ENCODE measurements at regions not wholly inside any gene's neighbourhood (a gene's known extent, or its start where the extent isn't known, plus 50 kb on each side); places are given as distances from the start of the nearest gene placed in this dataset.

DNA sequence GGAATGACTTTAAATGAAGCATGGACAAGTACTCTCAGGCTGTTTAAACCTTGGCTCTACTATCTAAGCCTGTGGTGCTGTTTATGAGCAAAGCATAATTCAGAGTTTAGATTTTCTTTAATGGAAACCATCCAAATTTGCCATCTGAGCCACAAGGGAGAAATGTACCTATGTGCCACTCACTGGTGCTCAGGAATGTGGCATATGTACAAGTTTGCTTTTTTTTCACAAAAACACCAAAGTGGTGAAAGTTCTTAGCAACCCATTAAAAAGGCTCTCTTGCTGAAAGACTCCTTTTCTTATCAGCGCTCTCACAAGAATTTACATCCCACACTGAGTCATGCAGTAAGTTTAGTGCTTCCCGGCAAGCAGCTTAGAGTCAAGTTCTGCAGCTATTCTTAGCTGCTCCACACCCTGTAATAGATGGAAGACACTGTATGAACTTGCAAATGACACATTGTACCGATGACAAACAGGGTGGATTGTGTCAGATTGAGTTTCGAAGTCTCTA lies 57.3 kb upstream of the MLIP start:
- CTCF ChIA-PET, result interaction anchor here (1.5 kb wide), 1 partner anchor 68 kb away, joined by 6 read pairs; no protein-coding TSS in a partner anchor
- POLR2A ChIA-PET, result interaction anchor here (0.7 kb wide), 1 partner anchor 57 kb away, joined by 5 read pairs; the partner anchor contains the start of gene MLIP
- Histone ChIP-seq H3K4me3 (ENCODE audit: low read depth, low read length) (peak overlapping the region; percentile 12; the same call in 1 of the 2 replicates), H3K4me1 (ENCODE audit: control insufficient read depth, insufficient read depth, low read length) (peaks cover 3% of the 10 kb centered on the region; the same call in 1 of the 2 replicates), H3K9me3 (ENCODE audit: control insufficient read depth, insufficient read depth, low read depth, low read length) (no peaks in the 10 kb centered on the region), H3K27ac (ENCODE audit: extremely low read depth, low read depth, low read length) (no peak overlapping the region), H3K36me3 (ENCODE audit: control insufficient read depth in 2 of 2, insufficient read depth in 1 of 2, low read length in 2 of 2) (no peaks in the 10 kb centered on the region)
- TF ChIP-seq ZNF221 (tag by site-specific recombination; IDR thresholded peaks at IDR 0.05; ENCODE audit: borderline replicate concordance), result no peak
- TF ChIP-seq ZNF202 (tag by site-specific recombination; IDR thresholded peaks at IDR 0.05; ENCODE audit: borderline replicate concordance), result no peak
- no peak for TF ChIP-seq ZFHX2 (tag by site-specific recombination; conservative IDR thresholded peaks at IDR 0.05)
- TF ChIP-seq ZNF473 (tag by site-specific recombination; IDR thresholded peaks at IDR 0.05), result no peak
- no peak for TF ChIP-seq OVOL3 (tag by site-specific recombination; IDR thresholded peaks at IDR 0.05)
- no peak for TF ChIP-seq ZNF621 (tag by site-specific recombination; IDR thresholded peaks at IDR 0.05)
- TF ChIP-seq, protein P1, sequence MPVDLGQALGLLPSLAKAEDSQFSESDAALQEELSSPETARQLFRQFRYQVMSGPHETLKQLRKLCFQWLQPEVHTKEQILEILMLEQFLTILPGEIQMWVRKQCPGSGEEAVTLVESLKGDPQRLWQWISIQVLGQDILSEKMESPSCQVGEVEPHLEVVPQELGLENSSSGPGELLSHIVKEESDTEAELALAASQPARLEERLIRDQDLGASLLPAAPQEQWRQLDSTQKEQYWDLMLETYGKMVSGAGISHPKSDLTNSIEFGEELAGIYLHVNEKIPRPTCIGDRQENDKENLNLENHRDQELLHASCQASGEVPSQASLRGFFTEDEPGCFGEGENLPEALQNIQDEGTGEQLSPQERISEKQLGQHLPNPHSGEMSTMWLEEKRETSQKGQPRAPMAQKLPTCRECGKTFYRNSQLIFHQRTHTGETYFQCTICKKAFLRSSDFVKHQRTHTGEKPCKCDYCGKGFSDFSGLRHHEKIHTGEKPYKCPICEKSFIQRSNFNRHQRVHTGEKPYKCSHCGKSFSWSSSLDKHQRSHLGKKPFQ (tag by site-specific recombination; IDR thresholded peaks at IDR 0.05), result no peak
- TF ChIP-seq BCL11B (tag by site-specific recombination; IDR thresholded peaks at IDR 0.05; ENCODE audit: low read depth), result no peak
- no peak for TF ChIP-seq GFI1B (tag by site-specific recombination; IDR thresholded peaks at IDR 0.05)
- TF ChIP-seq, protein P2, sequence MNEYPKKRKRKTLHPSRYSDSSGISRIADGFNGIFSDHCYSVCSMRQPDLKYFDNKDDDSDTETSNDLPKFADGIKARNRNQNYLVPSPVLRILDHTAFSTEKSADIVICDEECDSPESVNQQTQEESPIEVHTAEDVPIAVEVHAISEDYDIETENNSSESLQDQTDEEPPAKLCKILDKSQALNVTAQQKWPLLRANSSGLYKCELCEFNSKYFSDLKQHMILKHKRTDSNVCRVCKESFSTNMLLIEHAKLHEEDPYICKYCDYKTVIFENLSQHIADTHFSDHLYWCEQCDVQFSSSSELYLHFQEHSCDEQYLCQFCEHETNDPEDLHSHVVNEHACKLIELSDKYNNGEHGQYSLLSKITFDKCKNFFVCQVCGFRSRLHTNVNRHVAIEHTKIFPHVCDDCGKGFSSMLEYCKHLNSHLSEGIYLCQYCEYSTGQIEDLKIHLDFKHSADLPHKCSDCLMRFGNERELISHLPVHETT (tag by site-specific recombination; IDR thresholded peaks at IDR 0.05), result no peak
- TF ChIP-seq ZNF155 (tag by site-specific recombination; IDR thresholded peaks at IDR 0.05), result no peak
- no peak for TF ChIP-seq ZNF19 (tag by site-specific recombination; IDR thresholded peaks at IDR 0.05; ENCODE audit: low read depth)
- no peak for TF ChIP-seq TCF7L2 (IDR thresholded peaks at IDR 0.05; ENCODE audit: borderline replicate concordance, low read depth, low read length)
- TF ChIP-seq ZNF660 (tag by site-specific recombination; IDR thresholded peaks at IDR 0.05), result peak; percentile 94
- TF ChIP-seq ZNF777 (tag by site-specific recombination; IDR thresholded peaks at IDR 0.05; ENCODE audit: borderline replicate concordance), result no peak
- no peak for TF ChIP-seq ZNF404 (tag by site-specific recombination; IDR thresholded peaks at IDR 0.05)
- TF ChIP-seq KLF9 (tag by site-specific recombination; IDR thresholded peaks at IDR 0.05; ENCODE audit: low read depth), result no peak
- no peak for TF ChIP-seq EGR2 (tag by site-specific recombination; IDR thresholded peaks at IDR 0.05; ENCODE audit: low read depth)
- TF ChIP-seq HOXC10 (CRISPR knock-in tag; IDR thresholded peaks at IDR 0.05), result no peak
- TF ChIP-seq, protein P3, sequence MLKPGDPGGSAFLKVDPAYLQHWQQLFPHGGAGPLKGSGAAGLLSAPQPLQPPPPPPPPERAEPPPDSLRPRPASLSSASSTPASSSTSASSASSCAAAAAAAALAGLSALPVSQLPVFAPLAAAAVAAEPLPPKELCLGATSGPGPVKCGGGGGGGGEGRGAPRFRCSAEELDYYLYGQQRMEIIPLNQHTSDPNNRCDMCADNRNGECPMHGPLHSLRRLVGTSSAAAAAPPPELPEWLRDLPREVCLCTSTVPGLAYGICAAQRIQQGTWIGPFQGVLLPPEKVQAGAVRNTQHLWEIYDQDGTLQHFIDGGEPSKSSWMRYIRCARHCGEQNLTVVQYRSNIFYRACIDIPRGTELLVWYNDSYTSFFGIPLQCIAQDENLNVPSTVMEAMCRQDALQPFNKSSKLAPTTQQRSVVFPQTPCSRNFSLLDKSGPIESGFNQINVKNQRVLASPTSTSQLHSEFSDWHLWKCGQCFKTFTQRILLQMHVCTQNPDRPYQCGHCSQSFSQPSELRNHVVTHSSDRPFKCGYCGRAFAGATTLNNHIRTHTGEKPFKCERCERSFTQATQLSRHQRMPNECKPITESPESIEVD (tag by site-specific recombination; IDR thresholded peaks at IDR 0.05), result peak; percentile 98
- TF ChIP-seq, protein P4, sequence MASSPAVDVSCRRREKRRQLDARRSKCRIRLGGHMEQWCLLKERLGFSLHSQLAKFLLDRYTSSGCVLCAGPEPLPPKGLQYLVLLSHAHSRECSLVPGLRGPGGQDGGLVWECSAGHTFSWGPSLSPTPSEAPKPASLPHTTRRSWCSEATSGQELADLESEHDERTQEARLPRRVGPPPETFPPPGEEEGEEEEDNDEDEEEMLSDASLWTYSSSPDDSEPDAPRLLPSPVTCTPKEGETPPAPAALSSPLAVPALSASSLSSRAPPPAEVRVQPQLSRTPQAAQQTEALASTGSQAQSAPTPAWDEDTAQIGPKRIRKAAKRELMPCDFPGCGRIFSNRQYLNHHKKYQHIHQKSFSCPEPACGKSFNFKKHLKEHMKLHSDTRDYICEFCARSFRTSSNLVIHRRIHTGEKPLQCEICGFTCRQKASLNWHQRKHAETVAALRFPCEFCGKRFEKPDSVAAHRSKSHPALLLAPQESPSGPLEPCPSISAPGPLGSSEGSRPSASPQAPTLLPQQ (tag by site-specific recombination; IDR thresholded peaks at IDR 0.05), result 0 out of 2 replicates have a peak, but pooled peaks have one; percentile 28
- TF ChIP-seq FEZF1 (tag by site-specific recombination; IDR thresholded peaks at IDR 0.05), result peak; percentile 78
- TF ChIP-seq, protein P5, sequence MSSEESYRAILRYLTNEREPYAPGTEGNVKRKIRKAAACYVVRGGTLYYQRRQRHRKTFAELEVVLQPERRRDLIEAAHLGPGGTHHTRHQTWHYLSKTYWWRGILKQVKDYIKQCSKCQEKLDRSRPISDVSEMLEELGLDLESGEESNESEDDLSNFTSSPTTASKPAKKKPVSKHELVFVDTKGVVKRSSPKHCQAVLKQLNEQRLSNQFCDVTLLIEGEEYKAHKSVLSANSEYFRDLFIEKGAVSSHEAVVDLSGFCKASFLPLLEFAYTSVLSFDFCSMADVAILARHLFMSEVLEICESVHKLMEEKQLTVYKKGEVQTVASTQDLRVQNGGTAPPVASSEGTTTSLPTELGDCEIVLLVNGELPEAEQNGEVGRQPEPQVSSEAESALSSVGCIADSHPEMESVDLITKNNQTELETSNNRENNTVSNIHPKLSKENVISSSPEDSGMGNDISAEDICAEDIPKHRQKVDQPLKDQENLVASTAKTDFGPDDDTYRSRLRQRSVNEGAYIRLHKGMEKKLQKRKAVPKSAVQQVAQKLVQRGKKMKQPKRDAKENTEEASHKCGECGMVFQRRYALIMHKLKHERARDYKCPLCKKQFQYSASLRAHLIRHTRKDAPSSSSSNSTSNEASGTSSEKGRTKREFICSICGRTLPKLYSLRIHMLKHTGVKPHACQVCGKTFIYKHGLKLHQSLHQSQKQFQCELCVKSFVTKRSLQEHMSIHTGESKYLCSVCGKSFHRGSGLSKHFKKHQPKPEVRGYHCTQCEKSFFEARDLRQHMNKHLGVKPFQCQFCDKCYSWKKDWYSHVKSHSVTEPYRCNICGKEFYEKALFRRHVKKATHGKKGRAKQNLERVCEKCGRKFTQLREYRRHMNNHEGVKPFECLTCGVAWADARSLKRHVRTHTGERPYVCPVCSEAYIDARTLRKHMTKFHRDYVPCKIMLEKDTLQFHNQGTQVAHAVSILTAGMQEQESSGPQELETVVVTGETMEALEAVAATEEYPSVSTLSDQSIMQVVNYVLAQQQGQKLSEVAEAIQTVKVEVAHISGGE (tag by site-specific recombination; conservative IDR thresholded peaks at IDR 0.05; ENCODE audit: low read depth), result no peak
- no peak for TF ChIP-seq ZNF596 (tag by site-specific recombination; IDR thresholded peaks at IDR 0.05)
- TF ChIP-seq SP3 (tag by site-specific recombination; IDR thresholded peaks at IDR 0.05), result no peak
- TF ChIP-seq, protein P6, sequence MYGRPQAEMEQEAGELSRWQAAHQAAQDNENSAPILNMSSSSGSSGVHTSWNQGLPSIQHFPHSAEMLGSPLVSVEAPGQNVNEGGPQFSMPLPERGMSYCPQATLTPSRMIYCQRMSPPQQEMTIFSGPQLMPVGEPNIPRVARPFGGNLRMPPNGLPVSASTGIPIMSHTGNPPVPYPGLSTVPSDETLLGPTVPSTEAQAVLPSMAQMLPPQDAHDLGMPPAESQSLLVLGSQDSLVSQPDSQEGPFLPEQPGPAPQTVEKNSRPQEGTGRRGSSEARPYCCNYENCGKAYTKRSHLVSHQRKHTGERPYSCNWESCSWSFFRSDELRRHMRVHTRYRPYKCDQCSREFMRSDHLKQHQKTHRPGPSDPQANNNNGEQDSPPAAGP (tag by site-specific recombination; IDR thresholded peaks at IDR 0.05), result peak; percentile 34; the same call in 1 of the 2 replicates
- TF ChIP-seq ZSCAN30 (tag by site-specific recombination; IDR thresholded peaks at IDR 0.05), result no peak

All from HEK293 (cell line).